H9 (cell line): ENCODE measurements at regions not wholly inside any gene's neighbourhood (a gene's known extent, or its start where the extent isn't known, plus 50 kb on each side); places are given as distances from the start of the nearest gene placed in this dataset.

Experiments used
- DNase-seq: peaks from one replicate; pipeline ENCODE4 v3.0.0-alpha.2; 2017
- H2AFZ ChIP-seq: one replicate; pipeline ENCODE4 v1.6.1; 2013; ENCODE audit warnings: mild to moderate bottlenecking, low read length, control low read depth, moderate library complexity
- H2AK5ac ChIP-seq: 2 replicates; pipeline ENCODE4 v1.6.1; 2013; ENCODE audit warnings: low read length, control low read depth, mixed read lengths; ENCODE audit not compliant: insufficient read length
- H2BK120ac ChIP-seq: one replicate; pipeline ENCODE4 v1.6.1; 2013; ENCODE audit warnings: low read depth, mild to moderate bottlenecking, low read length, control low read depth, inconsistent platforms; ENCODE audit not compliant: poor library complexity, severe bottlenecking
- H2BK12ac ChIP-seq: 2 replicates; pipeline ENCODE4 v1.6.1; 2013; ENCODE audit warnings: low read length, control low read depth, mixed read lengths, low read depth; ENCODE audit not compliant: insufficient read length
- H2BK15ac ChIP-seq: 2 replicates; pipeline ENCODE4 v1.6.1; 2013; ENCODE audit warnings: low read depth, low read length, control low read depth
- H2BK20ac ChIP-seq: one replicate; pipeline ENCODE4 v1.6.1; 2013; ENCODE audit warnings: low read depth, mild to moderate bottlenecking, low read length, control low read depth, inconsistent platforms; ENCODE audit not compliant: poor library complexity, severe bottlenecking
- H2BK5ac ChIP-seq: 2 replicates; pipeline ENCODE4 v1.6.1; 2013; ENCODE audit warnings: low read length, control low read depth, mixed read lengths; ENCODE audit not compliant: insufficient read length
- H3K14ac ChIP-seq: 2 replicates; pipeline ENCODE4 v1.6.1; 2013; ENCODE audit warnings: low read length, control low read depth; ENCODE audit not compliant: insufficient read depth
- H3K18ac ChIP-seq: 2 replicates; pipeline ENCODE4 v1.6.1; 2013; ENCODE audit warnings: low read depth, mild to moderate bottlenecking, mixed read lengths, low read length, control low read depth; ENCODE audit not compliant: insufficient read length
- H3K23ac ChIP-seq: 2 replicates; pipeline ENCODE4 v1.6.1; 2013; ENCODE audit warnings: low read length, control low read depth, mixed read lengths, low read depth; ENCODE audit not compliant: insufficient read length
- H3K23me2 ChIP-seq: 2 replicates; pipeline ENCODE4 v1.6.1; 2013; ENCODE audit warnings: low read depth, mild to moderate bottlenecking, mixed read lengths, low read length, control low read depth; ENCODE audit not compliant: insufficient read length, poor library complexity, severe bottlenecking
- H3K27ac ChIP-seq: 2 replicates; pipeline ENCODE4 v1.5.1; 2013; ENCODE audit warnings: low read length, control low read depth, mixed read lengths, low read depth; ENCODE audit not compliant: insufficient read length
- H3K27me3 ChIP-seq: 2 replicates; pipeline ENCODE4 v1.6.1; 2013; ENCODE audit warnings: low read length, control low read depth, inconsistent platforms; ENCODE audit not compliant: insufficient read depth
- H3K4ac ChIP-seq: 2 replicates; pipeline ENCODE4 v1.6.1; 2013; ENCODE audit warnings: low read depth, mild to moderate bottlenecking, control low read depth, inconsistent platforms, low read length, moderate library complexity
- H3K4me1 ChIP-seq: 2 replicates; pipeline ENCODE4 v1.6.1; 2013; ENCODE audit warnings: low read length, control low read depth, inconsistent platforms; ENCODE audit not compliant: insufficient read depth
- H3K4me2 ChIP-seq: 2 replicates; pipeline ENCODE4 v1.6.1; 2013; ENCODE audit warnings: low read length, control low read depth, mixed read lengths; ENCODE audit not compliant: insufficient read length, insufficient read depth
- H3K56ac ChIP-seq: 2 replicates; pipeline ENCODE4 v1.6.1; 2013; ENCODE audit warnings: low read depth, mild to moderate bottlenecking, mixed read lengths, low read length, control low read depth; ENCODE audit not compliant: insufficient read length
- H3K79me1 ChIP-seq: 2 replicates; pipeline ENCODE4 v1.6.1; 2013; ENCODE audit warnings: low read depth, mild to moderate bottlenecking, moderate library complexity, low read length, control low read depth, inconsistent platforms; ENCODE audit not compliant: insufficient read depth, poor library complexity, severe bottlenecking
- H3K79me2 ChIP-seq: 2 replicates; pipeline ENCODE4 v1.6.1; 2013; ENCODE audit warnings: low read length, control low read depth, inconsistent platforms; ENCODE audit not compliant: insufficient read depth
- H3K9ac ChIP-seq: 2 replicates; pipeline ENCODE4 v1.6.1; 2013; ENCODE audit warnings: low read length, control low read depth, mixed read lengths; ENCODE audit not compliant: insufficient read length; ENCODE audit errors: extremely low read depth
- H3K9me3 ChIP-seq: one replicate; pipeline ENCODE4 v1.6.1; 2013; ENCODE audit warnings: low read depth, low read length, inconsistent platforms; ENCODE audit not compliant: control insufficient read depth
- H3T11ph ChIP-seq: one replicate; pipeline ENCODE4 v1.6.1; 2013; ENCODE audit warnings: mild to moderate bottlenecking, low read length, control low read depth, inconsistent platforms
- H4K20me1 ChIP-seq: one replicate; pipeline ENCODE4 v1.6.1; 2013; ENCODE audit not compliant: control insufficient read depth, insufficient read length, insufficient read depth
- H4K5ac ChIP-seq: 2 replicates; pipeline ENCODE4 v1.6.1; 2013; ENCODE audit warnings: low read depth, mild to moderate bottlenecking, mixed read lengths, low read length, control low read depth; ENCODE audit not compliant: insufficient read length
- H4K8ac ChIP-seq: replicated peaks from 2 replicates; pipeline ENCODE4 v1.6.1; 2013; ENCODE audit warnings: low read length, control low read depth, mixed read lengths, low read depth; ENCODE audit not compliant: insufficient read length
- H4K91ac ChIP-seq: 2 replicates; pipeline ENCODE4 v1.6.1; 2013; ENCODE audit warnings: low read depth, mild to moderate bottlenecking, moderate library complexity, mixed read lengths, low read length, control low read depth; ENCODE audit not compliant: insufficient read length
- H3K27ac Mint-ChIP-seq, 3 experiments: 2 replicates in 2 of 3; 3 replicates in 1 of 3; pipeline ENCODE4 v1.8.0; 2020 to 2021; ENCODE audit warnings: mixed read lengths in 3 of 3, mild to moderate bottlenecking in 1 of 3, moderate library complexity in 1 of 3
- H3K27me3 Mint-ChIP-seq: 2 replicates; pipeline ENCODE4 v1.8.0; 2021; ENCODE audit warnings: low read depth, mild to moderate bottlenecking, moderate library complexity, mixed read lengths
- H3K36me3 Mint-ChIP-seq, 3 experiments: 2 replicates in 2 of 3; 3 replicates in 1 of 3; pipeline ENCODE4 v1.8.0; 2020 to 2021; ENCODE audit warnings: low read depth in 3 of 3, mixed read lengths in 3 of 3; ENCODE audit not compliant: insufficient read depth in 1 of 3
- H3K4me1 Mint-ChIP-seq, 2 experiments: 2 replicates each; pipeline ENCODE4 v1.8.0; 2020; ENCODE audit warnings: mixed read lengths in 2 of 2
- H3K4me3 Mint-ChIP-seq, 2 experiments: 2 replicates in 1 of 2; 3 replicates in 1 of 2; pipeline ENCODE4 v1.8.0; 2020 to 2021; ENCODE audit warnings: mild to moderate bottlenecking in 2 of 2, mixed read lengths in 2 of 2, moderate library complexity in 1 of 2
- H3K9me3 Mint-ChIP-seq, 2 experiments: 2 replicates in 1 of 2; 3 replicates in 1 of 2; pipeline ENCODE4 v1.8.0; 2020; ENCODE audit warnings: mild to moderate bottlenecking in 2 of 2, mixed read lengths in 2 of 2, moderate library complexity in 1 of 2
- WGBS: extraction: QIAGEN DNeasy Blood & Tissue Kit; methylation state at CpG from one replicate; pipeline ENCODE4 v1.1.7; 2013; ENCODE audit warnings: missing lambda C conversion rate, low lambda C conversion rate, mixed read lengths; ENCODE audit not compliant: insufficient read length; ENCODE audit errors: extremely low coverage; 5-methylcytosine and 5-hydroxymethylcytosine counted together
- TF ChIP-seq, protein P1 (sequence below): fragments of 200-600 bp; sonication (generic); conservative IDR thresholded peaks from 3 replicates; pipeline ENCODE4 v1.8.0; 2021; ENCODE audit warnings: antibody characterized with exemption, mild to moderate bottlenecking

DNA sequence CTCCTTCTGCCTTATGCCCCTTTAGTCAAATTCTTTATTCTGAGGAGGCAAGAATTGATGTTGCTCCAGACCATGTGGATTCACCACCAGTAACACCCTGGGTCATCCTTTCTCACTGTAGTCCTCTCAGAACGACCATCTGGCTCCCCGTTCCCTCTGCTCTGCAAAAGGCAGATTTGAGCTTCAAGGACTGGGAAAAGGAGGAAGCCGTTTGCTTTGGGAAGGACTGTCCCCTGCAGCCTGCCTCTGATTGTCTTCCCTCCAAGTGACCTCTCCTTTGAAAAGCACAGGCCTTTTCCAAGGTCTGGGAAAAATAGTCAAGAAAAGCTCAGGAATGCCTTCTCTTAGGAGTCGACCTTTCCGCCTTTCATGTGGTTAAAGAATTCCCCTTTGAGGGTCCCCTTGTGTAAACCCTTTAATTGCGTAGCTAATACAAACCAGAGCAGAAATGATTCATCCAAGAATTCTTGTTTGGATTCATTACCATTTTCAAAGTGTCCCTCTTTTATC is 130.1 kb upstream of the COPS8 start:
- Histone ChIP-seq H3K27ac (no peak overlapping the region), H3K23ac (no peak overlapping the region), H3K56ac (no peak overlapping the region), H3K4me1 (no peaks in the 10 kb centered on the region), H3K23me2 (no peaks in the 10 kb centered on the region), H2BK12ac (no peak overlapping the region), H2BK120ac (no peak overlapping the region), H3K9ac (no peak overlapping the region), H3K9me3 (no peaks in the 10 kb centered on the region), H3K27me3 (no peaks in the 10 kb centered on the region), H4K5ac (no peak overlapping the region), H2BK5ac (no peak overlapping the region), H2AFZ (no peak overlapping the region), H3T11ph (no peak overlapping the region), H2BK20ac (no peak overlapping the region), H4K8ac (no peak overlapping the region), H3K79me2 (no peaks in the 10 kb centered on the region), H3K14ac (no peak overlapping the region), H4K91ac (no peak overlapping the region), H3K18ac (no peak overlapping the region), H2BK15ac (no peak overlapping the region), H3K4ac (no peak overlapping the region), H4K20me1 (no peaks in the 10 kb centered on the region), H3K4me2 (no peak overlapping the region), H2AK5ac (no peak overlapping the region), H3K79me1 (no peaks in the 10 kb centered on the region)
- no peak overlapping the region for H3K4me3 Mint-ChIP-seq
- peaks cover 13 to 17% of the 10 kb centered on the region in 2 experiments for H3K9me3 Mint-ChIP-seq
- H3K27ac Mint-ChIP-seq: no peak overlapping the region
- H3K4me1 Mint-ChIP-seq: no peaks in the 10 kb centered on the region
- WGBS: no CpG with 5 or more reads among the region's 6 CpGs
- TF ChIP-seq, protein P1, sequence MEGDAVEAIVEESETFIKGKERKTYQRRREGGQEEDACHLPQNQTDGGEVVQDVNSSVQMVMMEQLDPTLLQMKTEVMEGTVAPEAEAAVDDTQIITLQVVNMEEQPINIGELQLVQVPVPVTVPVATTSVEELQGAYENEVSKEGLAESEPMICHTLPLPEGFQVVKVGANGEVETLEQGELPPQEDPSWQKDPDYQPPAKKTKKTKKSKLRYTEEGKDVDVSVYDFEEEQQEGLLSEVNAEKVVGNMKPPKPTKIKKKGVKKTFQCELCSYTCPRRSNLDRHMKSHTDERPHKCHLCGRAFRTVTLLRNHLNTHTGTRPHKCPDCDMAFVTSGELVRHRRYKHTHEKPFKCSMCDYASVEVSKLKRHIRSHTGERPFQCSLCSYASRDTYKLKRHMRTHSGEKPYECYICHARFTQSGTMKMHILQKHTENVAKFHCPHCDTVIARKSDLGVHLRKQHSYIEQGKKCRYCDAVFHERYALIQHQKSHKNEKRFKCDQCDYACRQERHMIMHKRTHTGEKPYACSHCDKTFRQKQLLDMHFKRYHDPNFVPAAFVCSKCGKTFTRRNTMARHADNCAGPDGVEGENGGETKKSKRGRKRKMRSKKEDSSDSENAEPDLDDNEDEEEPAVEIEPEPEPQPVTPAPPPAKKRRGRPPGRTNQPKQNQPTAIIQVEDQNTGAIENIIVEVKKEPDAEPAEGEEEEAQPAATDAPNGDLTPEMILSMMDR: no peak
- H3K27me3 Mint-ChIP-seq: peaks cover 17% of the 10 kb centered on the region
- no peak for DNase-seq
- H3K36me3 Mint-ChIP-seq: peaks cover 12 to 22% (median 14%) of the 10 kb centered on the region in 3 experiments
